ENCODE measurements at regions not wholly inside any gene's neighbourhood (a gene's known extent, or its start where the extent isn't known, plus 50 kb on each side); places are given as distances from the start of the nearest gene placed in this dataset.
"Not testable (repeated sequence)": the region's sequence is repeated elsewhere in the genome, so short reads cannot be mapped to it uniquely, and the experiment has no call there.

DNA sequence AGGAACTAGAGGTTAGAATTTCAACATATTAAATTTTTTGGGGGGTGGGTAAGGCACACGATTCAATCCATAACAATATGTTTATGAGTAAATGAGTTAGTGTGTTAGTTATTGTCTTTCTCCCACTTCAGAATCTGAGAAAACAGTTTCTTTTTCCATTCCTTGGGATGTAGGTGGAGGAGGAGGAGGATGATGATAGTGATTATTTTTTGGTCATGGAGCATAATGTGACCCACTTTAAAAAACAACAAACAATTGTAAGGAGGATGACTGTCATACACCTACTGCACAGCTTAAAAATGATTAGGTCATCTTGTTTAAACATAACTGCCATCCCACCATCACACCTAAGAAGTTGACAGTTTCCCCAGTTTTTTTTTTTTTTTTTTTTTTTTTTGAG lies 148.7 kb downstream of the CDRT15L2 start:
- BruUV-seq (replicated peaks), result no TSS peak
- Histone ChIP-seq H4K20me1 (replicated peaks; ENCODE audit: control insufficient read depth, extremely low read depth, insufficient read depth, low read length) (no peaks in the 10 kb centered on the region), H3K9me1 (replicated peaks; ENCODE audit: control insufficient read depth, extremely low read depth, insufficient read depth, low read length) (no peaks in the 10 kb centered on the region), H2AFZ (ENCODE audit: low read depth, low read length) (no peak overlapping the region), H3K79me2 (ENCODE audit: control insufficient read depth, insufficient read depth, low read length) (no peaks in the 10 kb centered on the region), H3K4me3 (replicated peaks in 1 of 3; ENCODE audit: insufficient read depth in 1 of 3, low read depth in 1 of 3, low read length in 3 of 3) (no peak overlapping the region), H3K27ac (ENCODE audit: insufficient read depth, low read depth, low read length) (no peak overlapping the region), H3K27me3 (ENCODE audit: control insufficient read depth in 2 of 2, insufficient read depth in 2 of 2, low read length in 2 of 2) (no peaks in the 10 kb centered on the region), H3K9me3 (replicated peaks; ENCODE audit: control insufficient read depth, insufficient read depth, low read length) (no peaks in the 10 kb centered on the region), H3K36me3 (ENCODE audit: control insufficient read depth in 2 of 2, extremely low read depth in 1 of 2, insufficient read depth in 2 of 2, low read length in 2 of 2) (no peaks in the 10 kb centered on the region), H3K4me2 (ENCODE audit: insufficient read depth, low read length) (no peak overlapping the region), H3K4me1 (ENCODE audit: control insufficient read depth, extremely low read depth, insufficient read depth, low read length) (no peaks in the 10 kb centered on the region), H3K9ac (replicated peaks; ENCODE audit: extremely low read depth, insufficient read depth, low read length) (no peak overlapping the region)
- DNase-seq (ENCODE audit: low read depth, low spot score), result no peak
- ChIA-PET POLR2A (no interaction called here), CTCF (interaction anchor here (0.6 kb wide), 1 partner anchor 13 kb away, joined by 3 read pairs; no protein-coding TSS in a partner anchor)
- intact Hi-C loops (cut with micrococcal nuclease) (no loop called here), dilution Hi-C loops (cut with MboI; ENCODE audit: extremely low pct_ligation_motif_present, low sequenced_read_pairs) (no loop called here)
- no peak for FAIRE-seq
- TF ChIP-seq, protein P1, sequence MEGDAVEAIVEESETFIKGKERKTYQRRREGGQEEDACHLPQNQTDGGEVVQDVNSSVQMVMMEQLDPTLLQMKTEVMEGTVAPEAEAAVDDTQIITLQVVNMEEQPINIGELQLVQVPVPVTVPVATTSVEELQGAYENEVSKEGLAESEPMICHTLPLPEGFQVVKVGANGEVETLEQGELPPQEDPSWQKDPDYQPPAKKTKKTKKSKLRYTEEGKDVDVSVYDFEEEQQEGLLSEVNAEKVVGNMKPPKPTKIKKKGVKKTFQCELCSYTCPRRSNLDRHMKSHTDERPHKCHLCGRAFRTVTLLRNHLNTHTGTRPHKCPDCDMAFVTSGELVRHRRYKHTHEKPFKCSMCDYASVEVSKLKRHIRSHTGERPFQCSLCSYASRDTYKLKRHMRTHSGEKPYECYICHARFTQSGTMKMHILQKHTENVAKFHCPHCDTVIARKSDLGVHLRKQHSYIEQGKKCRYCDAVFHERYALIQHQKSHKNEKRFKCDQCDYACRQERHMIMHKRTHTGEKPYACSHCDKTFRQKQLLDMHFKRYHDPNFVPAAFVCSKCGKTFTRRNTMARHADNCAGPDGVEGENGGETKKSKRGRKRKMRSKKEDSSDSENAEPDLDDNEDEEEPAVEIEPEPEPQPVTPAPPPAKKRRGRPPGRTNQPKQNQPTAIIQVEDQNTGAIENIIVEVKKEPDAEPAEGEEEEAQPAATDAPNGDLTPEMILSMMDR (IDR thresholded peaks at IDR 0.05; ENCODE audit: extremely low read depth in 1 of 2, insufficient read depth in 1 of 2, low read depth in 1 of 2, low read length in 2 of 2), result no peak
- TF ChIP-seq POLR2A (IDR thresholded peaks at IDR 0.05; ENCODE audit: low read depth, low read length) (no peak), POLR2AphosphoS5 (IDR thresholded peaks at IDR 0.05; ENCODE audit: insufficient read depth, low read depth, low read length) (no peak), MYC (IDR thresholded peaks at IDR 0.05; ENCODE audit: low read depth, low read length) (no peak), GATA2 (IDR thresholded peaks at IDR 0.05; ENCODE audit: insufficient read depth, insufficient read length, low read depth, low read length) (no peak), FOS (IDR thresholded peaks at IDR 0.05; ENCODE audit: borderline replicate concordance, insufficient read depth, low read length) (no peak), EZH2 (IDR thresholded peaks at IDR 0.05; ENCODE audit: borderline replicate concordance, low read depth, low read length, severe bottlenecking) (no peak)
- TF ChIP-seq, protein P2, sequence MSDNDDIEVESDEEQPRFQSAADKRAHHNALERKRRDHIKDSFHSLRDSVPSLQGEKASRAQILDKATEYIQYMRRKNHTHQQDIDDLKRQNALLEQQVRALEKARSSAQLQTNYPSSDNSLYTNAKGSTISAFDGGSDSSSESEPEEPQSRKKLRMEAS (IDR thresholded peaks at IDR 0.05; ENCODE audit: insufficient read depth, insufficient read length), result no peak

GRCh38 chr17:20731131-20731530 lies 151.6 kb downstream of the CDRT15L2 start:
- CTCF ChIA-PET; dilution Hi-C loops (cut with MboI; ENCODE audit: extremely low pct_ligation_motif_present, low sequenced_read_pairs); POLR2A ChIA-PET: not testable (repeated sequence)

More at GRCh38 chr17:20731131-20731530, 151.6 kb downstream of the CDRT15L2 start:
- H3K79me2 ChIP-seq (ENCODE audit: control insufficient read depth, insufficient read depth, low read length); BruUV-seq (replicated peaks); H3K9me3 ChIP-seq (replicated peaks; ENCODE audit: control insufficient read depth, insufficient read depth, low read length); H3K27ac ChIP-seq (ENCODE audit: insufficient read depth, low read depth, low read length); H3K4me3 ChIP-seq (replicated peaks in 1 of 3; ENCODE audit: insufficient read depth in 1 of 3, low read depth in 1 of 3, low read length in 3 of 3); H3K9me1 ChIP-seq (replicated peaks; ENCODE audit: control insufficient read depth, extremely low read depth, insufficient read depth, low read length); intact Hi-C loops (cut with micrococcal nuclease); H3K4me1 ChIP-seq (ENCODE audit: control insufficient read depth, extremely low read depth, insufficient read depth, low read length); H2AFZ ChIP-seq (ENCODE audit: low read depth, low read length); H4K20me1 ChIP-seq (replicated peaks; ENCODE audit: control insufficient read depth, extremely low read depth, insufficient read depth, low read length); DNase-seq (ENCODE audit: low read depth, low spot score); FAIRE-seq; H3K27me3 ChIP-seq (ENCODE audit: control insufficient read depth in 2 of 2, insufficient read depth in 2 of 2, low read length in 2 of 2); H3K9ac ChIP-seq (replicated peaks; ENCODE audit: extremely low read depth, insufficient read depth, low read length); H3K36me3 ChIP-seq (ENCODE audit: control insufficient read depth in 2 of 2, extremely low read depth in 1 of 2, insufficient read depth in 2 of 2, low read length in 2 of 2); H3K4me2 ChIP-seq (ENCODE audit: insufficient read depth, low read length): not testable (repeated sequence)

All from endothelial cell of umbilical vein (primary cell).